ENCODE measurements at regions not wholly inside any gene's neighbourhood (a gene's known extent, or its start where the extent isn't known, plus 50 kb on each side); places are given as distances from the start of the nearest gene placed in this dataset.

GRCh38 chr2:88933980-88934379 lies 242.5 kb downstream of the RPIA start:
- TF ChIP-seq, protein P1, sequence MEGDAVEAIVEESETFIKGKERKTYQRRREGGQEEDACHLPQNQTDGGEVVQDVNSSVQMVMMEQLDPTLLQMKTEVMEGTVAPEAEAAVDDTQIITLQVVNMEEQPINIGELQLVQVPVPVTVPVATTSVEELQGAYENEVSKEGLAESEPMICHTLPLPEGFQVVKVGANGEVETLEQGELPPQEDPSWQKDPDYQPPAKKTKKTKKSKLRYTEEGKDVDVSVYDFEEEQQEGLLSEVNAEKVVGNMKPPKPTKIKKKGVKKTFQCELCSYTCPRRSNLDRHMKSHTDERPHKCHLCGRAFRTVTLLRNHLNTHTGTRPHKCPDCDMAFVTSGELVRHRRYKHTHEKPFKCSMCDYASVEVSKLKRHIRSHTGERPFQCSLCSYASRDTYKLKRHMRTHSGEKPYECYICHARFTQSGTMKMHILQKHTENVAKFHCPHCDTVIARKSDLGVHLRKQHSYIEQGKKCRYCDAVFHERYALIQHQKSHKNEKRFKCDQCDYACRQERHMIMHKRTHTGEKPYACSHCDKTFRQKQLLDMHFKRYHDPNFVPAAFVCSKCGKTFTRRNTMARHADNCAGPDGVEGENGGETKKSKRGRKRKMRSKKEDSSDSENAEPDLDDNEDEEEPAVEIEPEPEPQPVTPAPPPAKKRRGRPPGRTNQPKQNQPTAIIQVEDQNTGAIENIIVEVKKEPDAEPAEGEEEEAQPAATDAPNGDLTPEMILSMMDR (conservative IDR thresholded peaks at IDR 0.05; ENCODE audit: low read depth, low read length), result no peak
- no peak for TF ChIP-seq EZH2 (IDR thresholded peaks at IDR 0.05; ENCODE audit: borderline replicate concordance, low read depth, low read length, poor library complexity, severe bottlenecking)

All from A673 (cell line).